ENCODE measurements at regions not wholly inside any gene's neighbourhood (a gene's known extent, or its start where the extent isn't known, plus 50 kb on each side); places are given as distances from the start of the nearest gene placed in this dataset.
A peak's percentile ranks its signal among the peaks of the same experiment; 100 is the strongest.

DNA sequence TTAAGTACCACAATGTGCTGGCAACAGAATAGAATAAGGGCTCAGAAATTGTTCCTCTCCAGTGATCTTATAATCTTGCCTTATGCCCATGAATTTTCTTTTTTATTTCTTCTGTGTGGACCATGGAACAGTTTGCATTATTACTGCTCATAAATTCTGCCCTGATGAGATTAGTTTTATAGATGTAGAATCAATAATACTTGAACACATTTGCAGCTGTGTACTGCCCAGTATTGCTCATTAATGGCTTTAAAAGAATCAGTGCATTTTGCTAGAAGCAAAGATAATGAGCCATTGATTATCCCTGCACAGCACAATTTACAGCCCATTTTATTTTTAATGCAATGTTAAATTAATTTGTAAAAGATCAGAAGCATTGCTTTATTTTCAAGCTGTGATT lies 172.3 kb upstream of the STXBP6 start:
- DNase-seq (ENCODE audit: extremely low spot score, insufficient read length, low read depth) (no peak), FAIRE-seq (no peak)

DNA sequence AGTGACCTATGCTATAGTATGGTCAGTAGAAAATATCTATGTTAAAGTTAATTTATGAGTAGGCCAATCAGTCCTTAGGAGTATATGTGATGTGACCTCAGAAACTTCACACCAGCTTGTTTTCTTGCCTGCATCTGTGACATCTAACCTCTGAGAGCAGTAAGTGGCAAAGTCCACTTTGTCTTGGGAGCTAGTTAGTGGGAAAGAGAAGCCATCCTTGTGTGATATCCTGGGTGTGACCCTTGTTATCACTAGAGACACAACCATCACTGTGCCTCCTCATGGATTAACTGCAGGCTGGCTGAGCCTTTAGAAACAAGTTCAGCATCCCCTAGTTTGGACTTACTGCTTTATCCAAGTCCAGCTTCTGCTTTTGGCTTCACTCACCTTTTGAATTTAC lies 170.6 kb upstream of the STXBP6 start:
- FAIRE-seq (no peak), DNase-seq (ENCODE audit: extremely low spot score, insufficient read length, low read depth) (no peak)

DNA sequence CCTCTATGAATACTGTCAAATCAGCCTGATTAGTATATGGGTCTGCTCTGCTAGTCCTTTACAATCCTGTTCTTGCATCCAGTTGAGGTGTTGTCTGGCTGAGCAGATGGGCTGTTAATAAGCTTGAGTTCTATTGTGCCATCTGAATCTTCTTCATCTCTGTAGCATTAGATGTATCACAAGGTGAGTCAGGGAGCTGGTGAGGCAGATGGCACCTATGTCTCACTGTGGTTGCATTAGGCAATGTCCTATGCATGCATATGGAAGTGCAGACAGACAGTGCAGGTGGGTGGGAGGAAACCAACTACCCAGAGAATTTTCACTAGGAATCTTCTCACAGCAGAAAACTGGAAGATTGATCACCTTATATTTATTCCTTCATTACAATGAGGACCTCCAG lies 165.7 kb upstream of the STXBP6 start:
- no peak for DNase-seq (ENCODE audit: extremely low spot score, insufficient read length, low read depth)
- no peak for FAIRE-seq

DNA sequence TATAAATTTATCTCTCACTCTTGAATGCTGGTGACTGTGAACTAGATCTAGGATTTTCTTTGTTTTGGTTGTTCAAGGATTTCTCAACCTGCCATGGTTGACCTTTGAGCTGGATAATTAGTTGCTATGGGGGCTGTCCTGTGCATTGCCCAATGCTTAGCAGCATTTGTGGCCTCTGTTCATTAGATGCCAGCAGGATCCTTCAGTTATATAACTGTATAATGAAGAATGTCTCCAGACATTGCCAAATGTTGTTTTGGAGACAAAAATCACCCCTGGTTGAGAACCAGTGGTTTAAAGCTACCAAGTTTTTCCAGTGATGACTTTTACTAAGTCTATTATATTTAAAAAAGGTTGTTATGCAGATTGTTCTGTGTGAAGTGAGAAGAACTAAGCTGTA lies 147.9 kb upstream of the STXBP6 start:
- FAIRE-seq (no peak), DNase-seq (ENCODE audit: extremely low spot score, insufficient read length, low read depth) (no peak)

DNA sequence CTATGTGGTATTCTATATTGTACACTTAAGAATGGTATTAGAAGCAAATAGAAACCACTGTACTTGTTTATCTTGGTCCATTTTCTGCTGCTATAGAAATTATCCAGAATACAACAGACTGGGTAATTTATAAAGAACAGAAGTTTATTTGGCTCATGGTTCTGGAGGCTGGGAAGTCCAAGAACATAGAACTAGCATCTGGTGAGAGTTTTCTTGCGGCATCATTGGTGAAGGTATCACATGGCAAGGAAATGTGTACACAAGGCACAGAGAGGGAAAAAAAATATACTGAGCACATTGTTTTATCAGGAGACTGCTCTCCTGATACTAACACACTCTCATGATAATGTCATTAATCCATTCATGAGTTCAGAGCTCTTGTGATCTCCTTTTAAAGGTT lies 130.3 kb upstream of the STXBP6 start:
- no peak for DNase-seq (ENCODE audit: extremely low spot score, insufficient read length, low read depth)
- no peak for FAIRE-seq

DNA sequence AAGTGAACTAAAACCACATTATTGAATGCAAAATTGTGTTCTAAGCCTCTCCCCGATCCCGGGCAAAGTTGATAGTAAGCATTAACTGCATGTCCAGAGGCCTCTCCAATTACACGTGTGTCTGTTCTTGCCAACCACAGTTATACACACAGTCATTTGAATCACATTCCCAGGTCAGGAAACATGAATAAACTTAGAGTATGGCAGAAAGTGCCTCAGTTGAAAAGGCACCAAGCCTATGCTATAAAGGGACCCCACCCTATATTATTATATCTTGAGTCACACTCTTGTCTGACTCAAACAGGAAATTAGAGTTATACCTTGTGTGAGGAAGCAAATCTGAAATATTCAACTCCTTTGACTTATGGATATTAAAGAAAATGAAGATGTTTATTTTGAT lies 128.3 kb upstream of the STXBP6 start:
- FAIRE-seq (no peak), DNase-seq (ENCODE audit: extremely low spot score, insufficient read length, low read depth) (no peak)

DNA sequence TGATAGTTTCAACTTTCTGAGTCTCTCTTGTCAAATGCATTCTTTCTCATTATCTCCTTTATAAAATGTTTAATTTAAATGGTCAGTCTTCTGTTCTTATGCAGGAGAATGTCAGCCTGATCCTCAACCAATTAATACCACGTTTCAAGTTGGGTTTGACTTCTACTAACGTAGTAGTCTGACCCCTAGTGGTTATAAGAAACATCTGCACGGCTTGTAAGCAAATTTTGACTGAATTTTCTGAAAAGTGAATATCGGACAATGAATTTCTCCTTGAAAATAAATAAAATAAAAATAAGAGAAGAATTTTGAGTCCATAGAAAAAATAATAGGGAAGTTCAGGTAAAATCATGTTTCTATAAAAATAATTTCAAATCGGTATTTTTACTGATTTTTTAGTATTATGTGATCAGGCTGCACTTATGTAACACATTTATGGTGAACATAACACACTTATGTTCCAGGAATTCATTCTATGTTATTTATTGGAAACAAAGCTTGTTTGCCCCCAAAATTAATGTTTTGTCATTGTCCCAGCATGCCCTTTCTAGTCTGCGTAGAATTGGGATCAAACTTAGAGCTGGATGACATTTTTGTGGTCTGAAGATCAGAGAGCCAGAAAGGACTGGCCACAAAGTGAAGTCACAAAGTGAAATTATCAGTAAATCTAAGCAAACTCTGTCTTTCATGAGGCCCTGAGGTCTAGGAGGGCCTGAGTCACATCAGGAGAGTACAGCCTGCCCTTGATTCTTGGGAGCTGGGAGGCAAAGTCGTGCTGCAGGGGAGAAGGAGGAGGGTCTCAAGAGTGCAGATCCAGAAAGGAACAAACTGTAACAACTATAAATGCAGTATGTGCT lies 101.2 kb upstream of the STXBP6 start:
- peak; percentile 8 for DNase-seq (ENCODE audit: extremely low spot score, insufficient read length, low read depth)
- no peak for FAIRE-seq

DNA sequence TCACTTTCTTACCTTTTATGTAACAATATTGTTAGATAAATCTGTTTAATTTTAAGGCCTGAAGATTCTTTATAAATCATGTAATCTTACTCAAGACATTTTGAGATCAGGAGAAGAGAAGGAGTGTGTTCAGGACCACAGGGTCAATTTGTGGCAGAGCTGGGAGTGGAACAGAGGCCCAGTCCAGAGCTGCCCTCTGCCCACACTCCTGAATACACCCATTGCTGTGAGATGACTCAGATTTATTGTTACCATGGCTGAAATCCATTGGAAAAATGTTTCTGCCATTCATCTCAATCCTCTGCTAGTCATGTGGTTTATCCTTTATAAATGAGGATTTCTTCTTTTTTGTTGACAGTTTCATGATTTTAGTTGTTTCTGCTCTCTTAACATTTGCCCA lies 100.5 kb upstream of the STXBP6 start:
- FAIRE-seq = no peak
- DNase-seq (ENCODE audit: extremely low spot score, insufficient read length, low read depth) = no peak

DNA sequence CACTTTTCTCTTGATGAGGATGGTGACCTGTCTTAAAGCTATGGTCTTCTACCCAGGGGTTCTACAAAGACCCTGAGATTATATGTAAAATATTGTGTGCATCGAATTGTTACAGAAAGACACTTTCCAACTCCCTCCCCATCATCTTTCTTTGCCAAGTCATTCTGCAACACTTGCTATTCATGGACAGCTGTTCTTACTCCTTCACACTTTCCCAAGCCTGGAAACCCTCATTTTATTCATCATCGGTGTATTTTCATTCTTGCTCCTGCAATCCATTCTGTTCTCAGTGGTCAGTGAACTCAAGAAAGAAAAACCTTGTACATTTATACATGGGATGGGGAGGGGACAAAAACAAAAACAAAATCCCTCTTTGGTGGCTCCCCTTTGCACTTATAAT lies 90.5 kb upstream of the STXBP6 start:
- DNase-seq (ENCODE audit: extremely low spot score, insufficient read length, low read depth) (no peak), FAIRE-seq (no peak)

DNA sequence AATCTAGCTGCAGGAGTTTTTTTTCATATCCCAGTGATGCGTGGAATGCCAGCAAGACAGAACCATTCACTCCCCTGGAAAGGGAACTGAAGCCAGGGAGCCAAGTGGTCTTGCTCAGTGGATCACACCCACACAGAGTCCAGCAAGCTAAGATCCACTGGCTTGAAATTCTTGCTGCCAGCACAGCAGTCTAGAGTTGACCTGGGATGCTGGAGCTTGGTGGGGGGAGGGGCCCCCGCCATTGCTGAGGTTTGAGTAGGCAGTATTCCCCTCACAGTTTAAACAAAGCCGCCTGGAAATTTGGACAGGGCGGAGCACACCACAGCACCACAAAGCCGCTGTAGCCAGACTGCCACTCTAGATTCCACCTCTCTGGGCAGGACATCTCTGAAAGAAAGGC lies 86.9 kb upstream of the STXBP6 start:
- no peak for DNase-seq (ENCODE audit: extremely low spot score, insufficient read length, low read depth)
- no peak for FAIRE-seq

DNA sequence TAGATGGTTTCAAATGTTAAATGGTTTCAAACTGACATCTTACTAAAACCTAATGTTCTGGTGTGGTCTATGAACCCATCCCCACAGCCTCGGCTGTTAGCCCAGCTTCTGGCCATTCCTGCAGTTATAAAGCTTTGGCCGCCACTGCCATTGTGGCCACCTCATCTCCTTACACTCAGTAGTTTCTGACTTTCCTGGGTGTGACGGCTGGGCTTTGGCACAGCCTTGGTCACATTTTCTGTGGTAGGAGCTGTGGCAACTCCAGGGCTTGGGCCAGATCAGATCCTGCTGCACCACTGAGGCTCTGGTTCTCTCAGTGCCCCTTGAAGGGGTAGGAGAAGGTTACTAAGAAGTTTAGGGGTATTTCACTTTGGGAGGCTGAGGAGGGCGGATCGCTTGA lies 84.2 kb upstream of the STXBP6 start:
- DNase-seq (ENCODE audit: extremely low spot score, insufficient read length, low read depth) (no peak), FAIRE-seq (no peak)

DNA sequence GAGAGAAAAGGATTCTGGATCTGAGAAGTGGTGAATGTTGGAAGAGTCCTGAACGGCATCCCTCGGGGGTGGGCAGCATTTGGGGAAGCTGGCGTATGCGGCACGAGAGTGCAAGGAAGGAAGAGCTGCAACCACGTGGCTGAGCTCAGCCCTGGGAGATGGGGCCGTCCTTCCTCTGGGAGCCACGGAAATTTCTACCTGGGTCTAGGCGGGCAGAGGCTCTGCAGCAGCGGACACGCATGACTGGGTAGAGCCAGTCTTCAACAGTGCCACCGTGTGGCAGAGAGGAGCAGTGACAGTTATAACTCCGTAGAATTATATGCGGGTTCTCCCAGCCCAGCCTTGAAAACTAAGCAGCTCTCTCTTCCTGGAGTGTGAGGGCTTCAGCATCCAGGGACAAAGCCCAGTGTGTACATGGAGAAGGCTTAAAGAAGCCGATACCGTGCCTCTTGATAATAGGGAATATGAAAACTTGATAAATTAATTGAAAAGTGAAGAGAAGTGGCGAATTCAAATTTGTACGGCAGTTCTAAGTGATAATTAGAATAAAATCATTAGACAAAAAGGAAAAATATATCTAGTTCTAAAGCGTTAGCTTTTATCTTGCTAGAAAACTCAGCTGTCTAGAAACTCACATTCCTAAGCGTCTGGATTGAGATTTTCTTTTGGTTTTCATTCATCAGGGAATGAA lies 82.9 kb upstream of the STXBP6 start:
- DNase-seq (ENCODE audit: extremely low spot score, insufficient read length, low read depth) (peak; percentile 57), FAIRE-seq (peak; percentile 89)

DNA sequence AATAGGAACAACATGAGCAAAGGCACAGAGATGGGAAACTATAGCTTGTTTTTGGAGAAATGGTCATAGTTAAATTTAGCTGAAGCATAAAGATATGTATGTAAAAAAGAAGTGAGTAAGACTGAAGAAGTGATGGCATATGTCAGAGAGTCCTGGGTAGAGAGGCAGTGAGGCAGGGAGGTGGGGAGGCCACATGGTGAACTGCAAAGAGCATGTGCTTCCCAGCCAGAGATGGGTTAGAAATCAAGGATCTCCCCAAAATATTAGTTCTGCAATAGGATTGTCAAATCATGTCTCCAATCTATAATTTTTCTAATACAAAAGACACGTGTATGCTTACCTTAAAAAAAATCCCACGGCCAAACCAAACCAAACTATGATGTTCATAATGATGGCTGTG lies 82.1 kb upstream of the STXBP6 start:
- DNase-seq (ENCODE audit: extremely low spot score, insufficient read length, low read depth) = no peak
- FAIRE-seq = no peak

DNA sequence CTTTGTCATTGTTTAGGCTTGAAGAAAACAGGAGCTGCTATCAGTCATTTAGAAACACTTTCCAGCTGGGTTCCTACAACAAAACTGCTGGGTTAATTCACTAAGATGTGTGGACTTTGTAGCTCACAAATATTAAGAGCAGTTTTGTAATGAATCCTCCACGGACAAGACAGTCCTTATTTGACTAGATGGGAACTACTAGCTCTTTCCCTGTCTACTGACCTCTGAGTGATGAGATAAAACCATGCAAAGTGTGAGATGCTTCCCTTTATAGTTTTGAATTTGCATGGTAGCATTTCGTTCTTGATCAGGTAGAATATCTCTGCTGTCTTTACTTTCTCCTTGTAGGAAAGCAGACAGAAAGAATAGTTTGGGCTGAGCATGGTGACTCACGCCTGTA lies 72.9 kb upstream of the STXBP6 start:
- no peak for DNase-seq (ENCODE audit: extremely low spot score, insufficient read length, low read depth)
- no peak for FAIRE-seq

DNA sequence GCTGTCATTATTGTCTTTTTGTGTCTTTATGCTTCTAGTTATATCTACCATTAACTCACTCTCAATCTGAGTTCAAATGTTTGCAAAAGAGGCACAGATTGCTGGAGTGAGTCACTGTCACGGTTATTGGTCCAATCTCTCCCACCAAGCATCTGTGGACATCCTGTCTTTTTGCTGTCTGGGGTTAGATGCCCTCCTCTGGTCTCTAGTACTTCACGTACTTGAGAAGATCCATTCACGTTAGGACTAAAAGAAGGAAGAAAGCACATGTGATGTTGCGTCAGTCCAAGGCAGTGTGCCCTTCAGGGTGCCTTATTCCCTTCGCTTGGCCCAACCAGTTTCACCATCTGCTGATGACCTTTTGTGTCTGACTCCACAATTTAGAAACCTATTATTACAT lies 72.3 kb upstream of the STXBP6 start:
- DNase-seq (ENCODE audit: extremely low spot score, insufficient read length, low read depth) (no peak), FAIRE-seq (no peak)

DNA sequence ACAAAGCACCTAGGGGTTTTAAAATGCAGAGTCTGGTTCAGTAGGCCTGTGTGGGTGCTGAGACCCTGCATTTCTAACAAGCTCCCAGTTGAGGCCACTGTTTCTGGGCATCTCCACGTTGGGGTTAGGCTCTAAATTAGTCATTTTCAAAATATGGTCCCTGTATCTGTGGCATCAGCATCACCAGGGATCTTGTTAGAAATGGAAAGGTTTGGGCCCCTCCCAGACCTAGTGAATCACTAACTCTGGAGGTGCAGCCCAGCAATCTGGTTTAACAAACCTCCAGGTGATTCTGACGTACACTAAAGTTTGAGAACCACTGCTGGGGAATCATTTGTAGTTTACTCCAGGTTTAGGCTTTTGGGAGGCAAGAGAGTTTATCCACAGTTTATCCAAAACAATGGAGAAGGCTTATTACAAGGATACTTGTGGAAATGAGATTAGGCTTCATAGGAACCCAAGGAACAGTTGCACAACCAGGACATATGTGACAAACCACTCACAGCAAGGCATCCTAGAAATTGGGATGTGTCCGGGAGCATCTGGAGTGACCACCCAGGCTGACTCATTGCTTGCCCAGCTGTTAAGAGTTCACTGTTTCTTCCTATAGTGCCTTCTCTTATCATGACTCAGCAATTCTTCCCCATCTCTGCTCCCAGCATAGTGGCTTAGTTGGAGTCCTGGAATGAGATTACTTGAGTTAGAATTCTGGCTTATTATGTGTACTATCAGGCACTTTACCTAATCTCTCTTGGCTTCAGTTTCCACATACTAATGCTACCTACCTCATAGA lies 71.6 kb upstream of the STXBP6 start:
- FAIRE-seq = no peak
- no peak for DNase-seq (ENCODE audit: extremely low spot score, insufficient read length, low read depth)

DNA sequence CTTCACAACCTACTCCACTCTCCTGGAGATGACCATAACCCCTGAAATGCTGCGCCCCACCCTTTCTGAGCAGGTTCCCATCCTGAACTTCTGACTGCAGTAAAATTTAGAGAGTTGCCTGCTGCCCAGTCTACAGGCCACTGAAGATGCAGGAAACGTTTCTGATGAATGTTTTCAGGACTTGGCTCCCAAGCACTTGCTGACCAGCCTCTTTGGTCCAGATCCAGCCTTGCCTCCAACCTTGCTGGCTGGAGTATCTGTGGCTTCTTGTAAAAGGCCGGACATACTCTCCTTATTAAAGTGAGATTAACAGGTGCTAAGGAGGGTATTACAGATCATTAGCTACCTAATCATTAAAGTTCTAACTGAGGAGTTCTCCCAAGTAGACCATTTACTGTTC lies 70.3 kb upstream of the STXBP6 start:
- DNase-seq (ENCODE audit: extremely low spot score, insufficient read length, low read depth) (no peak), FAIRE-seq (no peak)

DNA sequence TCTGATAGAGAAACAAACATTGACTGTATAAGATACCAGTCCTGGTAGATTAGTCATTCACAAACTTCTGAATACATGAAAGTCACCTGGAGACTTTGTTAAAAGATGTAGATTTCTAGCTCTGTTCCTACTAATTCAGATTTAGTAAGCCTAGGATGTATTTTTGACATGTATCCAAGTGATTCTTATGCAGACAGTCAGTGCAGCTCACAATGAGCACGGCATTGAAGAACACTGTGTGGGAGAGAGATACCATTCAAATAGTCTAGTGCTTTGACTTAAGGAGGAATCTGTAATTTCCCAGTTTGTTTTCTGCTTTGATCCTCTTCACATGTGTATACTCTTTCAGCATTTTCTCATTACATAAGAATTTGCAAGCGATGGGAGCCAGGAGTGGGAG lies 68.7 kb upstream of the STXBP6 start:
- no peak for DNase-seq (ENCODE audit: extremely low spot score, insufficient read length, low read depth)
- no peak for FAIRE-seq

DNA sequence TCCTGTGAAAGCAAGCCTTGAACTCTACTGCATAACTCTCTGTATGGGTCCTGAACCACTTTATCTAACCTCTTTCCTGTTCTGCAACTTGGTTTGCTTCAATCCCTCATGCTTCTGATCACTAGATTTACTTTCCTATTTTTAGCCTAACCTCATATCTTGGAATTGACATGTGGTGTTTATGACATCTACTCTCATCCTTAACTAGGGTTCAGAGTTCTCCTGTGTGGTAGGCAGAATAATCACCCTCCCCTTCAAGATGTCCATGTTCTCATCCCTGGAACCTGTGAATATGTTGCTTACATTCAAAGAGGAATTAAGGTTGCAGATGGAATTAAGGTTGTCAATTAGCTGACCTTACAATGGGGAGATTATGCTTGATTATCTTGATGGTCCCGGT lies 67.4 kb upstream of the STXBP6 start:
- FAIRE-seq (no peak), DNase-seq (ENCODE audit: extremely low spot score, insufficient read length, low read depth) (no peak)

DNA sequence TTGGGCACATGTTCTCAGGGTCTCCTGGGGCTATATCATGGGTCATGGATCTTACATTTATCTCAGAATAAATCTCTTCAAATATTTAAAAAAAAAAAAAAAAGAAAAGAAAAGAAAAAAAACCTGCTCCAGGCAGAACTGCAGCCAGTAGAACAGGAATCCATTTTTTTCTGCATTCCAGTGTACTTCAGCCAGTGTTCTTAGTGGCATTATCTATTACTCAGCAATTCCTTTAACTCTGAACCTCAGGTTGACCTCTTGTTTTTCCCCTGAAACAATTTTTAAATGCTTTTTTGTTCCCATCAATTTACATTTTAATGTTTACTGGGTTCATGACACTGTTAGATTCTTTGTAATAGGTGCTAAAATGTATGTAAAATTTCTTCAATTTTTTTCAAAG lies 66.7 kb upstream of the STXBP6 start:
- no peak for FAIRE-seq
- DNase-seq (ENCODE audit: extremely low spot score, insufficient read length, low read depth) = no peak

DNA sequence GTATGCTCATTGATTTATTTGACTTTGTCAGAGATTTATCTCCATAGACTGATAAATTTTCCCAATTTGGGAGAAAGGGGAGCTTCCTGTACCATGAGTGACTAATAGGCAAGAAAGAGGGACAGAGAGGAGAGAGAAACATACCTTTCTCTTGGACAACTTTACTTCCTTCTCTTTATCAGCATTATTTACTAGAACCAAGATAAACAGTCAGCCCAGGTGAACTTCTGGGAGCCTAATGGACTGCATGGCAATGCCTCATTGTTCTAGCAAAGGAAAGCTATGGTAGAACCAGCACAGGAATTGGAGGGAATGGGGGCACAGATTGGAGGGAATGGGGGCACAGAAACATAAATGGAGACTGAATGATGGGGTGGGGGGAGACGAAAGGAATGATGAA lies 63.4 kb upstream of the STXBP6 start:
- DNase-seq (ENCODE audit: extremely low spot score, insufficient read length, low read depth) (no peak), FAIRE-seq (no peak)

Data from GM18507 (cell line).